ENCODE measurements at regions not wholly inside any gene's neighbourhood (a gene's known extent, or its start where the extent isn't known, plus 50 kb on each side); places are given as distances from the start of the nearest gene placed in this dataset.

DNA sequence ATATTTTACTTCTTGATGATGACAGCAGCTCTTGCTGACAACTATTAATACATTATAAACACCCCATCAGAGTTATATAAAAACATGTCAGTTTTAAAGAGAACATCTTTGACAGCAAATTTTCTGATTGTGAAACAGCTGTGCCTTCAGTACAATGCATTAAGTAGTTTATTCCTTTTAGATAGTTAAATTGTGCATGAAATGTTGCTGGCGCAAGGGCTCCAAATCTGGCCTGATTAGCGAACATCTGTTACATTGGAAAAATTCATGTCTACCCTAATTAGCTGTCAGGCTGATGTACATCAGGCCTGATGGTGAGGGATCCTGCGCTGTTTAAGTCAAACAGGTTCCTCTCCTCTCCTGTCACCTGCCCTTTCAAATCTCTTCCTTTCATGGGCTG, 171.9 kb upstream of the SP8 start:
- no peak for DNase-seq (ENCODE audit: low spot score)
- no peak overlapping the region for H3K27ac Mint-ChIP-seq
- H3K27me3 Mint-ChIP-seq (ENCODE audit: insufficient read depth): peaks cover 2% of the 10 kb centered on the region
- no peaks in the 10 kb centered on the region for H3K9me3 Mint-ChIP-seq
- intact Hi-C loops (cut with micrococcal nuclease): no loop called here
- H3K36me3 Mint-ChIP-seq (ENCODE audit: low read depth): no peaks in the 10 kb centered on the region
- H3K4me1 Mint-ChIP-seq (ENCODE audit: low read depth): no peaks in the 10 kb centered on the region
- H3K4me3 Mint-ChIP-seq: no peak overlapping the region

DNA sequence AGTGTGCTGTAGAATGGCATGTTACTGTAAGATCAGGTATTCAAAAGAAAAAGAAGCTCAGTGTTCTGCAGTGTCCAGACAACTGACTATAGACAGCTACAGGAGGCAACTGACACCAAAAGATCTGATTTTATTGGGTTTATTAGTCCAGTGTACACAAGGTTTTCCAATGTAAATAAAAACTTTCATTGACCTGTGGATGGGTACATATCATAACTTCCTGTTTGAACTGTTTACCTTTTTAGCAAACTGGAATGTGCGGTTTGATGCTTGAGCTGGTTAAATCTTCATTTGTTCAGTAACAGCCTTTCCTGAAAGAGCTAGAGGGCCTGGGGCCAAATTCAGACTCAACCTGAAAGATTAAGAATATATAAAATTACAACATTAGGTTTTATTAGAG, 172.6 kb upstream of the SP8 start:
- no peak for DNase-seq (ENCODE audit: low spot score)
- Mint-ChIP-seq H3K27ac (no peak overlapping the region), H3K4me1 (ENCODE audit: low read depth) (no peaks in the 10 kb centered on the region), H3K4me3 (no peak overlapping the region), H3K36me3 (ENCODE audit: low read depth) (no peaks in the 10 kb centered on the region), H3K27me3 (ENCODE audit: insufficient read depth) (peaks cover 2% of the 10 kb centered on the region), H3K9me3 (no peaks in the 10 kb centered on the region)
- intact Hi-C loops (cut with micrococcal nuclease): no loop called here

DNA sequence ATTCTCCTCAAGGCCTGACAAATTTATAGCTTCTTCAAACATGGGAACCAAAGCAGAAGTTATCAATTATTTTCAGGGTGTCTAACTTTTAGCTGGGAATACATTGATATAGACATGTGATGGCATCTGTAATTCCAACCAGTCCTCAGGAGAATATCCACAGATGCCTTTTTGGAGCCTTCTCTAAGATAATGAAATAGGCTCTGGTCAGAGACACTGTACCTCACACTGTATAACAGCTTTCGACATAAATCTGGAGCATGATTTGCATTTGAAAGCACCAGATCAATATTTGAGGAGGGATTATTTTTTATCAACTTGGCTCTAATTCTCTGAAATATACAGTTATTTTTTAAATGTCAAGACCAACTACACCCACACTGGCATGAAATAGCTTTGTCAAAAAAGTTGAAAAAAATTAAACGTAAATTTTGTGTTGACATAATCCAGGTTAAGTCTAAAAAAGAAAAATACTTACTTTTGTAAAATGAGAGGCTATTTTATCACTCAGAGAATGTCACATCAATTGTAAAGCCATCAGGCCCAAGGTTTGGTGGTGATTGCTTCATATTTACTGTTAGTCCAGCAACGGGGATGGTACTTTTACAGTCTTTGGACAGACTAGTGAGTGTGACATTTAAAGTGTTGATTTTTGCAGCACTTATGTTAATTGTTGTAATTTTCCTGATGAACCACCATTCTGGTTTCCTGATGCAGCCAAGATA, 177.0 kb upstream of the SP8 start:
- DNase-seq (ENCODE audit: low spot score): no peak
- H3K4me1 Mint-ChIP-seq (ENCODE audit: low read depth): no peaks in the 10 kb centered on the region
- H3K9me3 Mint-ChIP-seq: no peaks in the 10 kb centered on the region
- no peak overlapping the region for H3K27ac Mint-ChIP-seq
- intact Hi-C loops (cut with micrococcal nuclease): no loop called here
- no peaks in the 10 kb centered on the region for H3K36me3 Mint-ChIP-seq (ENCODE audit: low read depth)
- H3K27me3 Mint-ChIP-seq (ENCODE audit: insufficient read depth): peaks cover 2% of the 10 kb centered on the region
- no peak overlapping the region for H3K4me3 Mint-ChIP-seq

DNA sequence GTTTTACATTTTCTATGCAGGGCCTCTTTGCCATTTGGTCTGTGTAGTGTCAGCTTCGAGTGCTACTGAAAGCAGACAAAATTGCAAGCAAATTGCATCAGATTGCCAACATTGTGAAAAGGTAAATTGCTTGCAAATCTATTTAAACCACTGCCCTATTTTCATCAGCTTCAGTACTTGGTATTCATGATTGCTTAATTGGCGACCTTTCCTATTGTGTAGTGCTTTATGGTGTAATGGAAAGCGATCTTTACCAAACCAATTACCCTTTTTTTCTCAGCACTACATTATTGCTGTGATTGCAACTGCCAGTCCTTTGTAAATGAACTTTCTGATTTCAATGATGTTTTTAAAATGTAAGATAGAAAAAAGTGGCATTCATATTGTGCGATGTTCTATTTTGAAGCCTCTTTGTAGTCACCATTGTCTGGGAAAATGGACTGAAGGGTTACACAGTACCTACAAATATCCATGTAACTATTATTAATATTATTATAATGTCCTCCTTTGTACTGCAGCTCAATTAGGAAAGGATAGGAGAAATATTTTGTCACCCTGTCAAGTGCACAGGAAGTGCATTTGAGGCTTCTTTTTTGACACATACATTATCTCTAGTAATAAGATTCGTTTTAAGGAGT, 177.7 kb upstream of the SP8 start:
- Mint-ChIP-seq H3K9me3 (no peaks in the 10 kb centered on the region), H3K36me3 (ENCODE audit: low read depth) (no peaks in the 10 kb centered on the region), H3K27me3 (ENCODE audit: insufficient read depth) (peaks cover 2% of the 10 kb centered on the region), H3K4me3 (no peak overlapping the region), H3K27ac (no peak overlapping the region), H3K4me1 (ENCODE audit: low read depth) (no peaks in the 10 kb centered on the region)
- intact Hi-C loops (cut with micrococcal nuclease): no loop called here
- DNase-seq (ENCODE audit: low spot score): no peak

DNA sequence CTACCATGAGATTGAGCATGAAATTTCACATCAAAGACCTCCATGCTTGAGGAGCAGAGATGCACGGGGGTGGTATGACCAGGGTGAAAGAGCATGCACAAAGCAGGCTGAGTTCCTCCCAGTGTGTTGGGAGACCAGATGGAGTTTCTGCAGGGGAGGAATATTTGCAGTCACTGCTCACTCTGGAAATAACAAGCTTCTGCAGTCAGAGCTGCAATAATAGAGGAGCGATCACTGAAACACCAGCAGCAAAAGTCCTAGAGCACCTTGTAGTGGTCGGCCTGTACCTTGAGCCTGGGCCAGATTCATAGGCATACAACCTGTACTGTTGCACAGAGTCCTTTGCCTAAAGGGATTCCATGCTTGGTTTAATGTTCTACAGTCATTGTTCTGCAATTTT, 184.5 kb upstream of the SP8 start:
- DNase-seq (ENCODE audit: low spot score): no peak
- no peaks in the 10 kb centered on the region for H3K27me3 Mint-ChIP-seq (ENCODE audit: insufficient read depth)
- H3K4me3 Mint-ChIP-seq: no peak overlapping the region
- intact Hi-C loops (cut with micrococcal nuclease): no loop called here
- no peaks in the 10 kb centered on the region for H3K9me3 Mint-ChIP-seq
- no peak overlapping the region for H3K27ac Mint-ChIP-seq
- H3K36me3 Mint-ChIP-seq (ENCODE audit: low read depth): no peaks in the 10 kb centered on the region
- H3K4me1 Mint-ChIP-seq (ENCODE audit: low read depth): no peaks in the 10 kb centered on the region

DNA sequence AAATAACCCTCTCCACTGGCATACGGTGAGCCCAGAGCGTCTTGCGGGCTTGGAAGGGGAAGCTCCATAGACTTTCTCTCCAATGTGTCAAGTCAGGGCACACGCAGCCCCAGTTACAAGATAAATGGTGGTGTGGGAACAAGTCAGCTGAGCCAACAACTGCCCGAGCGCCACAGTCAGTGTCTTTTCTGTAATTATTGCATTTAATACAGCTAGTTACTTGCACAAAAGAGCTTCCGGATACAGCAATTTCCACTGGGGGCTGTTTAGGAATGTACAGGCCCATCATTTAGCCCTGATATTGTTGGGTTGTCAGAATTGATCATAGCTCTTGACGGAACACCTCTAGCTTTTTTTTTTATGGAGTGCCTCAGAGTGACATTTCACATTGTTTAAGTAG, 193.5 kb upstream of the SP8 start:
- intact Hi-C loops (cut with micrococcal nuclease): no loop called here
- H3K4me1 Mint-ChIP-seq (ENCODE audit: low read depth): no peaks in the 10 kb centered on the region

DNA sequence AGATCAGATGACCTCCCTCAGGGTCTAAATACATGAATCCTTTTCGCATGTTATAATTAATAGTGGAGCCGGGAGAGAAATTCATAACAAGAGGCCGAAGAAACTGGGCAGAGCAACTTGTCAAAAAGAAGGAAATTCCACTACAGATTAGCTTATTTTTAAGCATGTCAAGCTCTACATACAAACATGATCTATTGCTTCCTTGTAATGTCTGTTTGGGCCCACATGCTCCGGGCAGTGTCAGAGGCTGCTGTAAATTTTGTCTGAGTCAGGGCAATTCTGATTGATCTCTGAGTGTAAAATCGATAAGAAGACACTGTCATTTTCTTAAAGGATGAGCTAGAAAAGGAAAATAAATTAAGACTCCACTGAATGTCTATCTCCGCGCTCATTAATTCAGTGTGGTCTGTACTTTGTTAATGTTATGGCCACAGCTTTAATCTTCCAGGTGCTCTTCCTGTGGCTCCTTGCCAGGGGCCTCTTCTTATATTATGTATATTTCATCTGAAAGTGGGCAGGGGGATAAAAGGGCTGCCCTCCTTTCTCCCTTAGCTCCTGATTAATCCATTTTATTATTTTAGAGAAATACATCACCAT, 194.1 kb upstream of the SP8 start:
- intact Hi-C loops (cut with micrococcal nuclease): no loop called here
- DNase-seq (ENCODE audit: low spot score): no peak
- no peak overlapping the region for H3K27ac Mint-ChIP-seq
- H3K27me3 Mint-ChIP-seq (ENCODE audit: insufficient read depth): no peaks in the 10 kb centered on the region
- H3K4me3 Mint-ChIP-seq: no peak overlapping the region
- no peaks in the 10 kb centered on the region for H3K4me1 Mint-ChIP-seq (ENCODE audit: low read depth)
- no peaks in the 10 kb centered on the region for H3K9me3 Mint-ChIP-seq
- H3K36me3 Mint-ChIP-seq (ENCODE audit: low read depth): no peaks in the 10 kb centered on the region

More for the DNA sequence above, 193.5 kb upstream of the SP8 start:
- Mint-ChIP-seq H3K36me3 (ENCODE audit: low read depth) (no peaks in the 10 kb centered on the region), H3K27me3 (ENCODE audit: insufficient read depth) (no peaks in the 10 kb centered on the region), H3K27ac (no peak overlapping the region), H3K4me3 (no peak overlapping the region), H3K9me3 (no peaks in the 10 kb centered on the region)
- no peak for DNase-seq (ENCODE audit: low spot score)

DNA sequence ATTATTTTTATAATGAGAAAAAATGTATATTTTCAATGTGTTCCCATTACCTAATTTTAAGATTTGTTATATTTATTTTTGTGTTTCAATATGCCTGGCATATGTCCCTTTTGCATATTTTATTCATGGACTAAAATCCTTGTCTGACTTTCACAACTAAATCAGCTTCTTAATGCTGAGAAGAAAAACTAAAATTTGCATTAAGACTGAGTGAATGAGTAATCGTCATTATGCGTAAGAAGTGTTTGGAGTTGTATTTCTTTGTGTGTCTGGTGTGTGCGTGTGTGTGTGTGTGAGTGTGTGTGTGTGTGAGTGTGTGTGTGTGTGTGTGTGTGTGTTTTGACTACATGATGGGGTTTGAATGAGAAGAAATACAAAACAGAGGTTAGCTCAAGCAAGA, 201.7 kb upstream of the SP8 start:
- DNase-seq (ENCODE audit: low spot score): no peak
- intact Hi-C loops (cut with micrococcal nuclease): no loop called here
- no peaks in the 10 kb centered on the region for H3K4me1 Mint-ChIP-seq (ENCODE audit: low read depth)
- H3K36me3 Mint-ChIP-seq (ENCODE audit: low read depth): no peaks in the 10 kb centered on the region
- no peak overlapping the region for H3K4me3 Mint-ChIP-seq
- no peaks in the 10 kb centered on the region for H3K9me3 Mint-ChIP-seq
- peaks cover 3% of the 10 kb centered on the region for H3K27me3 Mint-ChIP-seq (ENCODE audit: insufficient read depth)
- H3K27ac Mint-ChIP-seq: no peak overlapping the region

DNA sequence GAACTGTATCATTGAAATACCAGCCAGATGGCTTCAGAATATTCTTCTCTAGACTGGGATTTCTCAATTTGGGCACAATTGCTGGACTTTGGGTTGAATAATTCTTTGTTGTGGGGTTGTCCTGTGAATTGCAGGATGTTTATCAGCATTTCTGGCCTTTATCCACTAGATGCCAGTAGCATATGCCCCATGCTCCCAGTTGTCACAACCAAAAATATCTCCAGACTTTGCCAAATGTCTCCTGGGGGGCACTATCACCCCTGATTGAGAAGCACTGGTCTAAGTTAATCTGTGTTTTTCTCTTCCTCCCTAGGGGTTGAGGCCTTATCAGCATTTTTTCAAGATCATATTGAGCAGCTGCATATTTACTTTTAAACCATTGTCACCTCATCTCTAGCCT, 204.9 kb upstream of the SP8 start:
- Mint-ChIP-seq H3K9me3 (no peaks in the 10 kb centered on the region), H3K4me3 (no peak overlapping the region), H3K27ac (no peak overlapping the region), H3K27me3 (ENCODE audit: insufficient read depth) (peaks cover 3% of the 10 kb centered on the region), H3K36me3 (ENCODE audit: low read depth) (no peaks in the 10 kb centered on the region), H3K4me1 (ENCODE audit: low read depth) (no peaks in the 10 kb centered on the region)
- intact Hi-C loops (cut with micrococcal nuclease): no loop called here
- no peak for DNase-seq (ENCODE audit: low spot score)

DNA sequence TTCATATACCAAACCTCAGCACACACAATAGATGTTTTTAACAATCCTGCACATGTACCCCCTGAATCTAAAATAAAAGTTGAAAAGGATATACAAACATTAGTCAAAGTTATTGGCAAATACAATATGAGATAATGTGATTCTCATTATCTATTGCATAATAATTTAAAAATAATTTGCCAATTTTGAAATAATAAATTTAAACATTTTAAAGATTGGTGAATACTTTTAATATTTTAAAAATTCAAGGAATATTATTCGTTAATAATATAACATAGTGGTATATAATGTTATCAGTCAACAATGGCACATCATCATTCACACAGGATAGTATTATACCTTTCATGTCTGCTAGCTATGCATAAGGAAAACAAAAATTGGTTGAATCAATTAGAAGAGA, 207.0 kb upstream of the SP8 start:
- DNase-seq (ENCODE audit: low spot score): no peak
- H3K4me3 Mint-ChIP-seq: no peak overlapping the region
- no peaks in the 10 kb centered on the region for H3K9me3 Mint-ChIP-seq
- H3K4me1 Mint-ChIP-seq (ENCODE audit: low read depth): no peaks in the 10 kb centered on the region
- peaks cover 1% of the 10 kb centered on the region for H3K27me3 Mint-ChIP-seq (ENCODE audit: insufficient read depth)
- intact Hi-C loops (cut with micrococcal nuclease): no loop called here
- H3K27ac Mint-ChIP-seq: no peak overlapping the region
- no peaks in the 10 kb centered on the region for H3K36me3 Mint-ChIP-seq (ENCODE audit: low read depth)

DNA sequence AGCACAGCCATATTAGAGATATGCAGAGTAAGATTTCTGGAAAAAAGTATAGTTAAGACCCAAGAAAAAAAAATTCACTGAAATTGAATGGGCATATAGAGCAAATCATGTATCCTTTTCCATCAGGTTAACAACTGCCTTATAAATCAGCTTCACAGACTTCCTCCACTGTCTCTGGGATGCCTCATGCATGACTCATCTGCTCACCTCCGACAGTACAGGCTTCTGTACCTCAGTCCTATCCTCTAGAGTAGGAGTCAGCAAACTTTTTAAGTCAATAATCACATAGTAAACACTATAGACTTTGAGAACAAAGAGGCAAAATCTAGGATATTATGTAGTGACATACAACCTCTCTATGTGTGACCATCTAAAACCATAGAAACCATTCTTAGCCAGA, 211.6 kb upstream of the SP8 start:
- Mint-ChIP-seq H3K9me3 (no peaks in the 10 kb centered on the region), H3K4me3 (no peak overlapping the region), H3K27ac (no peak overlapping the region), H3K4me1 (ENCODE audit: low read depth) (no peaks in the 10 kb centered on the region), H3K36me3 (ENCODE audit: low read depth) (no peaks in the 10 kb centered on the region), H3K27me3 (ENCODE audit: insufficient read depth) (no peaks in the 10 kb centered on the region)
- intact Hi-C loops (cut with micrococcal nuclease): no loop called here
- no peak for DNase-seq (ENCODE audit: low spot score)

DNA sequence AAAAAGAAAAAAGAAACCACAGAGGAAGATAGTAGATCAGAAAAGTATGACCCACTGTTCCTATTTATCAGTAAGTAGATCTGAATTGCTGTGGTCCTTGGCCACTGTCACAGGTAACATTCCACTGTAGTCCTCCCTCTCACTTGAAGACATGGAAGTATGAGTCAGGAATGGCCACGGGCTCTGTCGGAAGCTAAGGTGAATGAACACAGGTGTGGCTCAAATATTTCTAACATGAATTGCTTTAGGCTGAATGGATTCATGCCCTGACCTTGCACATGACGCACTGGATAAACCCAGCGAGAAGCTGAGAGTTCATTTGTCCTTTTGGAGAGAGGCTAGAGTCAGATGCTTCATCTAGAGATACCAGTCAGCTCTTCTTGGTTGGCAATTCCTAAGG, 224.5 kb upstream of the SP8 start:
- DNase-seq (ENCODE audit: low spot score): no peak
- H3K9me3 Mint-ChIP-seq: no peaks in the 10 kb centered on the region
- H3K27me3 Mint-ChIP-seq (ENCODE audit: insufficient read depth): peaks cover 3% of the 10 kb centered on the region
- H3K36me3 Mint-ChIP-seq (ENCODE audit: low read depth): no peaks in the 10 kb centered on the region
- intact Hi-C loops (cut with micrococcal nuclease): no loop called here
- H3K4me3 Mint-ChIP-seq: no peak overlapping the region
- no peak overlapping the region for H3K27ac Mint-ChIP-seq
- no peaks in the 10 kb centered on the region for H3K4me1 Mint-ChIP-seq (ENCODE audit: low read depth)

DNA sequence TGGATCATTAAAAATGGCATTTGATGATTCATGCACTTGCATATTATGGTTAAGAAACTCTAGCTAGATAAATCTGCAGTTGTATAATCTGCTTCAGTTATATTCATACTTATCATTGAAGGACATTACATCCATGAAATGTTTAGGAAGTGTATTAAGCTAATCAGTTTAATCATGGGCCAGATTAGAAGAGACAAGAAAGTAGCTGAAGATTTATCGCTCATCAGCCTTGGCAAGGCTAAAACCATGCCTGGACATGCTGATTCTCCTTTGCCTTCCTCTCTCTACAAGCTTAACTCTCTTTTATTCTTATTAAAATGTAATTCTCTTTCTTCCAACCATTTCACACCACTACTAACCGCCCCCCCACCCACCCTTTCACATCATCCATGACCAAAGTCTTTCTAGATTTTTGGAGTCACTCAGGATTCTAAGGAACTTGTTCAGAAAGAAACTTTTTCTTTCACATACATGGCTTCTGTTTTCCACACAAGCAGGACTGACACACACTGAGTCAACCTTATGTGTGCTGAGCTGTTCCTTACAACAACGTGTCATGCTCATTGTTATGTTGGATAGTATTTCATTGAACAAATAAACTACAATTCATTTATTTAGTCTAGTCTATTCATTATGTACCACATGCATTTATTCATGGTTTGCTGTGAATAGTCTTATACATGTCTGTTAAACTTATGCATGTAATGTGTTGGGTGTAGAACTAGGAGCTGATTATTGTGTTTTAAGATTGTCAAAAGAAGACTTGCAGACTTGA, 227.3 kb upstream of the SP8 start:
- Mint-ChIP-seq H3K4me3 (no peak overlapping the region), H3K4me1 (ENCODE audit: low read depth) (no peaks in the 10 kb centered on the region), H3K36me3 (ENCODE audit: low read depth) (no peaks in the 10 kb centered on the region), H3K9me3 (no peaks in the 10 kb centered on the region), H3K27ac (no peak overlapping the region), H3K27me3 (ENCODE audit: insufficient read depth) (peaks cover 3% of the 10 kb centered on the region)
- intact Hi-C loops (cut with micrococcal nuclease): no loop called here
- DNase-seq (ENCODE audit: low spot score): no peak
